H1 (cell line): ENCODE measurements at regions not wholly inside any gene's neighbourhood (a gene's known extent, or its start where the extent isn't known, plus 50 kb on each side); places are given as distances from the start of the nearest gene placed in this dataset.

Source experiments
- CTCF ChIA-PET: fragments of 300-600 bp; sonication (Branson Sonifier 250); formaldehyde crosslinking; loops from one replicate; lab custom pipeline; 2021; ENCODE audit not compliant: partially characterized antibody; lab: Charles Lee
- POLR2A ChIA-PET: fragments of 300-600 bp; sonication (Branson Sonifier 250); formaldehyde crosslinking; loops from one replicate; lab custom pipeline; 2021; ENCODE audit warnings: inconsistent platforms; ENCODE audit not compliant: partially characterized antibody; lab: Charles Lee
- DNase-seq, 2 experiments: peaks; one replicate each; pipeline versions ENCODE4 v3.0.0 to v3.0.0-alpha.2; 2010 to 2022; ENCODE audit warnings: low spot score in 2 of 2, low read depth in 1 of 2, mixed read lengths in 1 of 2
- FAIRE-seq: peaks from 2 replicates; lab custom pipeline; 2011; peaks lifted over from hg19 to GRCh38; lab: Jason Lieb, UNC
- H2AFZ ChIP-seq: 2 replicates; pipeline ENCODE4 v1.8.1; 2012; ENCODE audit warnings: low read length, inconsistent platforms
- H2AK5ac ChIP-seq: 2 replicates; pipeline ENCODE4 v1.6.1; 2013; ENCODE audit warnings: low read depth, low read length
- H2BK120ac ChIP-seq: replicated peaks from 2 replicates; pipeline ENCODE3; 2013; ENCODE audit warnings: low read depth, low read length, inconsistent platforms
- H2BK12ac ChIP-seq: 2 replicates; pipeline ENCODE4 v1.6.1; 2013; ENCODE audit warnings: low read depth, low read length
- H2BK15ac ChIP-seq: 2 replicates; pipeline ENCODE4 v1.6.1; 2013; ENCODE audit warnings: low read length
- H2BK20ac ChIP-seq: 2 replicates; pipeline ENCODE4 v1.6.1; 2013; ENCODE audit warnings: low read length
- H2BK5ac ChIP-seq: 2 replicates; pipeline ENCODE4 v1.6.1; 2013; ENCODE audit warnings: low read depth, low read length
- H3K14ac ChIP-seq: 2 replicates; pipeline ENCODE4 v1.6.1; 2013; ENCODE audit warnings: inconsistent platforms; ENCODE audit not compliant: insufficient read length
- H3K18ac ChIP-seq: 2 replicates; pipeline ENCODE4 v1.6.1; 2013; ENCODE audit warnings: low read length; ENCODE audit errors: extremely low read depth
- H3K23ac ChIP-seq: 2 replicates; pipeline ENCODE4 v1.6.1; 2013; ENCODE audit warnings: inconsistent platforms; ENCODE audit not compliant: insufficient read length
- H3K23me2 ChIP-seq: 2 replicates; pipeline ENCODE4 v1.6.1; 2013; ENCODE audit warnings: low read depth, low read length
- H3K27ac ChIP-seq: 2 replicates; pipeline ENCODE4 v1.6.1; 2011; ENCODE audit warnings: low read depth, low read length, inconsistent platforms
- H3K27me3 ChIP-seq, 4 experiments: replicated peaks in 1 of 4; 1 replicate in 1 of 4; 2 replicates in 3 of 4; pipeline versions ENCODE4 v1.6.1 to v1.8.1; 2011 to 2013; ENCODE audit warnings: low read length in 3 of 4, mild to moderate bottlenecking in 3 of 4, inconsistent platforms in 2 of 4, mixed read lengths in 2 of 4, moderate library complexity in 1 of 4; ENCODE audit not compliant: control insufficient read depth in 3 of 4, insufficient read depth in 3 of 4; ENCODE audit errors: extremely low read depth in 1 of 4
- H3K36me3 ChIP-seq, 4 experiments: 2 replicates each; pipeline versions ENCODE4 v1.6.1 to v1.8.1; 2011 to 2013; ENCODE audit warnings: mild to moderate bottlenecking in 4 of 4, low read length in 3 of 4, moderate library complexity in 2 of 4, control low read depth in 1 of 4, inconsistent platforms in 1 of 4; ENCODE audit not compliant: insufficient read depth in 4 of 4, control insufficient read depth in 2 of 4
- H3K4ac ChIP-seq: replicated peaks from 2 replicates; pipeline ENCODE3; 2013; ENCODE audit warnings: low read length, low read depth, mixed read lengths, inconsistent platforms; ENCODE audit not compliant: insufficient read length
- H3K4me1 ChIP-seq, 4 experiments: replicated peaks in 1 of 4; 1 replicate in 1 of 4; 2 replicates in 3 of 4; pipeline versions ENCODE4 v1.6.1 to v1.8.1; 2011 to 2013; ENCODE audit warnings: low read length in 3 of 4, inconsistent platforms in 2 of 4, mixed read lengths in 1 of 4; ENCODE audit not compliant: insufficient read depth in 4 of 4, control insufficient read depth in 3 of 4
- H3K4me2 ChIP-seq, 2 experiments: 2 replicates each; pipeline versions ENCODE4 v1.6.1 to v1.8.1; 2011 to 2013; ENCODE audit warnings: low read depth in 2 of 2, low read length in 2 of 2, control low read depth in 1 of 2, inconsistent platforms in 1 of 2, mild to moderate bottlenecking in 1 of 2; ENCODE audit not compliant: insufficient read depth in 1 of 2
- H3K4me3 ChIP-seq, 4 experiments: fragments of 200-600, 300-600 bp in 1 of 4; sonication (generic), shearing (Covaris generic), sonication (Bioruptor Twin) in 1 of 4; 2 replicates each; pipeline versions ENCODE4 v1.5.1 to v1.8.1; 2011 to 2016; ENCODE audit warnings: low read length in 4 of 4, low read depth in 3 of 4, control low read depth in 2 of 4, inconsistent platforms in 2 of 4, mild to moderate bottlenecking in 2 of 4, mixed read lengths in 1 of 4, moderate library complexity in 1 of 4; ENCODE audit not compliant: insufficient read depth in 2 of 4; ENCODE audit errors: extremely low read depth in 1 of 4
- H3K56ac ChIP-seq: replicated peaks from 2 replicates; pipeline ENCODE3; 2013; ENCODE audit warnings: low read depth, mild to moderate bottlenecking, mixed read lengths, low read length, inconsistent platforms; ENCODE audit not compliant: insufficient read length
- H3K79me1 ChIP-seq: 2 replicates; pipeline ENCODE4 v1.6.1; 2013; ENCODE audit warnings: low read depth, low read length, control low read depth
- H3K79me2 ChIP-seq, 2 experiments: 2 replicates each; pipeline versions ENCODE4 v1.6.1 to v1.8.1; 2012 to 2013; ENCODE audit warnings: low read length in 2 of 2, mild to moderate bottlenecking in 2 of 2, inconsistent platforms in 1 of 2; ENCODE audit not compliant: insufficient read depth in 2 of 2, control insufficient read depth in 1 of 2
- H3K9ac ChIP-seq, 4 experiments: replicated peaks in 1 of 4; 1 replicate in 1 of 4; 2 replicates in 3 of 4; pipeline versions ENCODE4 v1.6.1 to v1.8.1; 2011 to 2013; ENCODE audit warnings: low read depth in 3 of 4, low read length in 3 of 4, control low read depth in 2 of 4, mild to moderate bottlenecking in 2 of 4, moderate library complexity in 2 of 4, inconsistent platforms in 1 of 4; ENCODE audit errors: extremely low read depth in 1 of 4
- H3K9me3 ChIP-seq, 2 experiments: 2 replicates each; pipeline versions ENCODE4 v1.6.1 to v1.8.1; 2012 to 2013; ENCODE audit warnings: mild to moderate bottlenecking in 2 of 2, moderate library complexity in 2 of 2, control low read depth in 1 of 2, inconsistent platforms in 1 of 2, low read depth in 1 of 2, low read length in 1 of 2, mixed read lengths in 1 of 2; ENCODE audit not compliant: insufficient read depth in 2 of 2
- H4K20me1 ChIP-seq, 2 experiments: replicated peaks in 1 of 2; 2 replicates each; pipeline versions ENCODE3 to v1.8.1; 2011 to 2013; ENCODE audit warnings: inconsistent platforms in 2 of 2, low read length in 2 of 2, mild to moderate bottlenecking in 1 of 2; ENCODE audit not compliant: insufficient read depth in 2 of 2, control insufficient read depth in 1 of 2
- H4K5ac ChIP-seq: 2 replicates; pipeline ENCODE4 v1.6.1; 2013; ENCODE audit warnings: low read length, low read depth, mixed read lengths, inconsistent platforms; ENCODE audit not compliant: insufficient read length
- H4K8ac ChIP-seq: 2 replicates; pipeline ENCODE4 v1.8.0; 2013; ENCODE audit warnings: mild to moderate bottlenecking, moderate library complexity, low read length, inconsistent platforms; ENCODE audit not compliant: insufficient read depth; ENCODE audit errors: extremely low read depth
- H4K91ac ChIP-seq: replicated peaks from 2 replicates; pipeline ENCODE3; 2013; ENCODE audit warnings: low read length, mixed read lengths, inconsistent platforms; ENCODE audit not compliant: insufficient read length
- CBX8 ChIP-seq: fragments of 300-800, 300-1000 bp; sonication (generic); IDR thresholded peaks from 2 replicates; pipeline ENCODE4 v1.7.1; 2016; ENCODE audit warnings: low read depth, low read length, borderline replicate concordance
- HDAC2 ChIP-seq, 2 experiments: fragments of 300-600 bp in 1 of 2; sonication (generic) in 1 of 2; IDR thresholded peaks; 2 replicates each; pipeline ENCODE4 v1.6.1; 2011 to 2012; ENCODE audit warnings: low read depth in 2 of 2, low read length in 2 of 2, mild to moderate bottlenecking in 2 of 2, moderate library complexity in 2 of 2, borderline replicate concordance in 1 of 2, inconsistent platforms in 1 of 2
- KDM5A ChIP-seq: fragments of 200-600 bp; IDR thresholded peaks from 2 replicates; pipeline ENCODE4 v1.7.1; 2012; ENCODE audit warnings: mild to moderate bottlenecking, low read length, inconsistent platforms, mixed read lengths
- WGBS, 2 experiments: shearing (Covaris generic) in 1 of 2; methylation state at CpG; one replicate each; pipeline versions ENCODE4 v1.1.6 to v1.1.7; 2013 to 2015; ENCODE audit warnings: low lambda C conversion rate in 2 of 2, mixed read lengths in 2 of 2, inconsistent platforms in 1 of 2, low coverage in 1 of 2, missing lambda C conversion rate in 1 of 2; ENCODE audit not compliant: insufficient replicate concordance in 2 of 2, insufficient coverage in 1 of 2, insufficient read length in 1 of 2; ENCODE audit errors: extremely low coverage in 1 of 2, missing lambda C conversion rate in 1 of 2; 5-methylcytosine and 5-hydroxymethylcytosine counted together

- H3K9ac ChIP-seq, result no peak overlapping the region
- H3K23ac ChIP-seq, result no peak overlapping the region
- H4K5ac ChIP-seq, result no peak overlapping the region
- no peak for FAIRE-seq
- WGBS, 2 experiments, result 95% methylated on average over 1 of the region's 1 CpG; no CpG with 5 or more reads in 1 of the 2 experiments
- H3K4me2 ChIP-seq, result no peak overlapping the region
- H3K23me2 ChIP-seq, result no peaks in the 10 kb centered on the region
- H2BK15ac ChIP-seq, result no peak overlapping the region
- H2BK5ac ChIP-seq, result no peak overlapping the region
- H3K4me1 ChIP-seq, result no peaks in the 10 kb centered on the region; a peak in 1 of 7 replicates
- no peak for TF ChIP-seq CBX8
- no peak for TF ChIP-seq HDAC2 (IDR thresholded peaks at IDR 0.05; ENCODE audit: borderline replicate concordance in 1 of 2, low read depth in 2 of 2, low read length in 2 of 2)
- no peak for TF ChIP-seq KDM5A
- no peak overlapping the region for H3K56ac ChIP-seq
- no peak overlapping the region for H3K18ac ChIP-seq
- H4K20me1 ChIP-seq, result no peaks in the 10 kb centered on the region
- no peak overlapping the region for H2AFZ ChIP-seq
- ChIA-PET POLR2A (no interaction called here), CTCF (interaction anchor here (0.7 to 1.1 kb wide), 3 partner anchors 154 to 443 kb away, joined by 3 read pairs; no protein-coding TSS in a partner anchor)
- H2AK5ac ChIP-seq, result no peak overlapping the region
- H2BK120ac ChIP-seq, result no peak overlapping the region
- H3K27me3 ChIP-seq, result no peaks in the 10 kb centered on the region
- H3K9me3 ChIP-seq, result no peaks in the 10 kb centered on the region
- H4K8ac ChIP-seq, result no peak overlapping the region
- no peak overlapping the region for H2BK20ac ChIP-seq
- no peaks in the 10 kb centered on the region for H3K36me3 ChIP-seq
- no peaks in the 10 kb centered on the region for H3K79me1 ChIP-seq
- no peak overlapping the region for H3K4ac ChIP-seq
- no peak overlapping the region for H4K91ac ChIP-seq
- no peak overlapping the region for H3K14ac ChIP-seq
- H3K27ac ChIP-seq, result no peak overlapping the region
- no peak overlapping the region for H2BK12ac ChIP-seq
- no peaks in the 10 kb centered on the region for H3K79me2 ChIP-seq
- no peak overlapping the region for H3K4me3 ChIP-seq
- no peak for DNase-seq
Measured at GRCh38 chr6:77015350-77015749, 447.9 kb downstream of the HTR1B start.
